NB4 (cell line): ENCODE measurements at regions not wholly inside any gene's neighbourhood (a gene's known extent, or its start where the extent isn't known, plus 50 kb on each side); places are given as distances from the start of the nearest gene placed in this dataset.

Source experiments
- CTCF ChIP-seq: IDR thresholded peaks from one replicate; pipeline ENCODE4 v1.5.1; 2012; ENCODE audit warnings: low read depth, low read length
- POLR2A ChIP-seq: IDR thresholded peaks from 2 replicates; pipeline ENCODE4 v1.6.1; 2011; ENCODE audit warnings: mild to moderate bottlenecking; ENCODE audit not compliant: insufficient read length; ENCODE audit errors: extremely low read depth

DNA sequence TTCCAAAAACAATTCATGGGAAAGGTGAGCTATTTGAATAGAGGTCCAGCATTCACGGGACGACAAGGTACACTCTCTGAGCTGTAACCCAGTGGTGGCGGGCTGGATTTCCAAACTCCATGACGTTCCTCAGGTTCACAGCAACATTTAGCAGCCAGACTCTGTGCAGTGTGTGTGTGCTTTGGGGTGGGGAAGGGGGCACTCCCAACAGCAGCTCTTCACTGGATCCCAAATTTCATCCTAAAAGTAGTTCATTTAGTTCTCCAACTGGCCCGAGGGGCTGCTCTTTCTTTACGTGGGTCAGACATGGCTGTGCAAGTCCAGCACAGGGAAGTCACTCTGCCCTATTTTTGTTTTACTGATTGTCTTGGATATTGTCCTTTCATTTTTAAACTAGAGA is 98.0 kb upstream of the IRX2 start:
- TF ChIP-seq CTCF: no peak
- TF ChIP-seq POLR2A: no peak
